ENCODE measurements at regions not wholly inside any gene's neighbourhood (a gene's known extent, or its start where the extent isn't known, plus 50 kb on each side); places are given as distances from the start of the nearest gene placed in this dataset.

DNA sequence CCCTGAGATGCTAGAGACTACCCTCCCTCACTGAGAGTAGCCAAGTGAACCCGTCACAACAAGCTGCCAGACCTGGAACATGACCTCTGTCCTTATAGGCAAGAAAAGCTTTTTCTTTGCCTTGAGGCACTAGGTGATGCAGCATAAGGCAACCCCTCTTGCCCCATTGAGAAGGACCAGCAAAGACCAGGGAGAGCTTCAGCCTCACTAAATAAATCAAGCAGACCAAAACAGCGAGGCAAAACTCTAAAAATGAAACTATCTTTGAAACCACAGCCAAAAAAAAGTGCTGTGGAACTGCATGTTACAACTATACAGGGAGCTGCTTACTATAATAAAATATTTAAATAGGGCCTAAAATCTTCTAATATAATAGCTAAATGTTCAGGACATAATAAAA, 62.6 kb upstream of the FAM83B start:
- no peaks in the 10 kb centered on the region for H3K36me3 Mint-ChIP-seq (ENCODE audit: low read depth)
- H3K27me3 Mint-ChIP-seq, result no peaks in the 10 kb centered on the region
- H3K9me3 Mint-ChIP-seq, result no peaks in the 10 kb centered on the region
- no peak overlapping the region for H3K4me3 Mint-ChIP-seq
- H3K4me1 Mint-ChIP-seq, result no peaks in the 10 kb centered on the region
- intact Hi-C loops (cut with micrococcal nuclease), result no loop called here
- no peak for DNase-seq
- no peak overlapping the region for H3K27ac Mint-ChIP-seq

- Mint-ChIP-seq H3K27ac (no peak overlapping the region), H3K27me3 (no peaks in the 10 kb centered on the region), H3K4me3 (no peak overlapping the region), H3K4me1 (no peaks in the 10 kb centered on the region), H3K9me3 (no peaks in the 10 kb centered on the region), H3K36me3 (ENCODE audit: low read depth) (no peaks in the 10 kb centered on the region)
- intact Hi-C loops (cut with micrococcal nuclease), result no loop called here
- DNase-seq, result no peak
Observed at GRCh38 chr6:54786154-54786553, 60.4 kb upstream of the FAM83B start.

- Mint-ChIP-seq H3K4me3 (no peak overlapping the region), H3K27ac (no peak overlapping the region), H3K27me3 (no peaks in the 10 kb centered on the region), H3K9me3 (no peaks in the 10 kb centered on the region), H3K36me3 (ENCODE audit: low read depth) (no peaks in the 10 kb centered on the region), H3K4me1 (no peaks in the 10 kb centered on the region)
- intact Hi-C loops (cut with micrococcal nuclease), result no loop called here
- DNase-seq, result no peak
Observed at GRCh38 chr6:54787825-54788224, 58.7 kb upstream of the FAM83B start.
